GM19463 (cell line): ENCODE measurements at regions not wholly inside any gene's neighbourhood (a gene's known extent, or its start where the extent isn't known, plus 50 kb on each side); places are given as distances from the start of the nearest gene placed in this dataset.
"Not testable (repeated sequence)": the region's sequence is repeated elsewhere in the genome, so short reads cannot be mapped to it uniquely, and the experiment has no call there.

Source experiments
- ATAC-seq: cut with Tn5 transposase; IDR thresholded peaks from one replicate; pipeline ENCODE4 v1.9.1; 2021; ENCODE audit warnings: mild to moderate bottlenecking, moderate library complexity; ENCODE audit not compliant: unreplicated experiment

- no peak for ATAC-seq
Measured at GRCh38 chr3:106115557-106115956, 246.7 kb upstream of the CBLB start.

- ATAC-seq = no peak
Measured at GRCh38 chr3:106116733-106117489, 248.1 kb upstream of the CBLB start.

DNA sequence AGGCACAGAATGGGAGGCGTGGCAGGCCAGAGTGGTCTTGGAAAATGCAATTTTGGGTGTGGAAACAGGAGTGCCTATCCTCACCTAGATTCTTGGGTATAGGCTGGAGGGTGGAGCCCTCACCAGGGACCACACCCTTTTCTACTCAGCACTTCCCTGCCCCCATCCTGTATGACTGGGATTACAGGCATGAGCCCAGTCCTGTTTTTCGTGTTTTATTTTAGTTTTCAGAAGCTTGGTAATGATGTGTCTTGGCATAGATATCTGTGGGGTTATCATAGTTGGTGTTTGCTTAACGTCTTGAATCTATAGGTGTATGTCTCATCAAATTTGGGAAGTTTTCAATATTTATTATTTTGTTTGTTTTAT is 248.7 kb upstream of the CBLB start:
- ATAC-seq = no peak

- ATAC-seq = no peak
Measured at GRCh38 chr3:106119614-106120082, 250.8 kb upstream of the CBLB start.

DNA sequence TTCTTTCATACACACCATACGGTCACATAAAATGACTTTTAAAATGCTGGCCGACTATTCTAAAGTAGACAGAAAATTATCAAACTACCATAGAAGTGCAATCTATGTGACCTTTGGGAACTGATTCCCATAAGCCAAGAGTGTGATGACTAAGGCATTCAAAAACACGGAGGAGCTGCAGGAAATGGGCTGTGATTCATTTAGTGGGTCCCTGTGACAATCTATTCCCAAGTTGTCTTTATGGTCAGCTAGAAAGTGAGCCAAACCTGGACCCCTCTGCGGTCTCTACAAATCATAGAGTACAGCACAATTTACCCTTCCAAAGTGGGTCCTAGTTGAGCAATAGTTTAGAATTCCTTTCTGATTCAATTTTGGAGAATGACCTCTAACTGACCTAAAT is 251.5 kb upstream of the CBLB start:
- no peak for ATAC-seq

DNA sequence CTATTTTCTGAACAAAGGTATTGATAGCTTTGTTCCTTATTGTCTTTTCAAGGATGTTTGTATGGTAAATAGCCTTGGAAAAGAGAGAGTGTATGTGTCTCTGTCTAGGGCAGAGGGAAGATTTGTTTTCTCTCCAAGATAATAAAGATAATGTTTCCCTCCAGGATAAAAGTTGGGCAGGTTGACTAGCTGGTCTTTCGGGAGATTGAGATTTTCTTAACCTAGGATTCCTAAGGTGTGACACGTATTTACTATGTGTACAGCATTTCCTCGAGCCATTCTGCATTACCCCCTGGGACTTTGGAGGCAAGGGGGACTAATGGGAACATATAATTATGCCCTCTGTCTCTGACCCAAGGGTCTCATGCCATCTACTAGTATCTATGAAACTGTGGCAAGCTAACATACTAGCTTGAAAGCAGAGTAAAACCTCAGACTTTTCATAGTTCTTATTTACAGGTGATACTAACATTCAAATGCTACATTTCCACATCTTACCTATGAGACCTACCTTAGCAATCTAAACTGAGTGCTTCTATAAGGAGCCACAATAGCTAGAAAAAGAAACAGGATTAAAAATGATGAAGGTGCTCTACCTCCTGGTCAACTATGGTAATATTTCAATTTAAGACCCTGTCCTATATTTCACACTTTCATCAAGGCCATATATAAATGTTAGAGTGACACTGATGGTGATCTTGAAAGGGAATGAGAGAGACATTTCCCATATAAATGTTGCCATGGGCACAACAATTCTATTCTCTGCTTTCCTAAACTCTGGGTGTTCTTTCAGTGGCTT is 252.9 kb upstream of the CBLB start:
- no peak for ATAC-seq

- ATAC-seq = no peak
Measured at GRCh38 chr3:106124818-106125217, 256.0 kb upstream of the CBLB start.

DNA sequence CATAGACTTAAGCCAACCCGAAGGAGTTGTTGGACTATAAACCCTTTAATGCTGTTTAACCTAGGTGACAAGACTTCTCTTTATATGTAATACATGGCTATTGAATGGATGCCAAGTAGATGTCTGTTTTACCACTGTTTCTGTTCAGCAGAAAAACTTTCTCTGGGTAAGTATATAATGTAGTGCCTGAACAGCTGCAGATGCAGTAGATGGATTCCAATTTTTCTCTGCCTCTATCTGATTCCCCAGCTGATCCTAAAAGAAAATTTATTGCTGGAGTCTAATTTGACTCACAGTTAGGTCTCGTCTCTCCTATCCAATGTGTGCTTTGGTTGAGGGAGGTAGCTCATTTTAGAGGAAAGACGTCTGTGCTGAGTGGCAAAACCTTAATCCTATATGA is 256.5 kb upstream of the CBLB start:
- no peak for ATAC-seq

DNA sequence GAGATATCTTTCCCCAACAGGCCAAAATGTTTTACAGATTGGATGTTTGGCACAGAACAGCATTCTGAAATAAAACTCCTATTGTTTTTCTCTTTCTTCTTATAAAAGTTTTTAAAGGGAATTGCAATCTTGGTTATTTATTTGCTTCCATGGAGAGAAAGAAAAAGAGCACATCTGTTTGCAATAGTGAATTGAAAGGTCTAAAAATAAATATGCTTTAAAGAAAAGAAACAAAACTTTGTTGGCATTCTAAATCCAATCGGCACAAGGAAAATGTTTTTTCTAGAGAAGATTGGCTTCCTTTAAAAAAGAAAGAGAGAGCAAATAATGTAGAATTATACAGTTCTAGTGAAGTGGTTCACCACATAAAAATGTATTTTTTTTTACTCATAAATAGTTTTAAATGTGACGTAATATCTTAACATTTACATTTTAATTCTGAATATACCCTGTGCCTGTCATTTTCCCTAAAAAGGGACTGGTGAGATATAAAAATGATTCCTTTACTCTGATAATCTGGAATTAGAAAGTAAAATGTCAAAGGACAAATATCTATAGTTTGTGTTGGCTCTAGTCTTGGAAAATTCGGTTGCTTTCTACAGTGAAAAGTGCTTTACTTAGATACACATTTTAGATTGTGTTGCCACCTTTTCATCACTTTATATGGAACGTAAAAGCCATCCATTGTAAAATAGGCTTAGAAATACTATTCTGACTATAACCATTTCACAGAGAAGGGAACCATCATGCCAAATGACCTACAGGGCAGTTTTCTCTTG is 257.4 kb upstream of the CBLB start:
- ATAC-seq = no peak

GRCh38 chr3:106126846-106127235 is 258.0 kb upstream of the CBLB start:
- ATAC-seq = no peak

- no peak for ATAC-seq
Measured at GRCh38 chr3:106129939-106130338, 261.1 kb upstream of the CBLB start.

- ATAC-seq = no peak
Measured at GRCh38 chr3:106130384-106131198, 261.8 kb upstream of the CBLB start.

GRCh38 chr3:106135451-106136160 is 266.8 kb upstream of the CBLB start:
- ATAC-seq = no peak

DNA sequence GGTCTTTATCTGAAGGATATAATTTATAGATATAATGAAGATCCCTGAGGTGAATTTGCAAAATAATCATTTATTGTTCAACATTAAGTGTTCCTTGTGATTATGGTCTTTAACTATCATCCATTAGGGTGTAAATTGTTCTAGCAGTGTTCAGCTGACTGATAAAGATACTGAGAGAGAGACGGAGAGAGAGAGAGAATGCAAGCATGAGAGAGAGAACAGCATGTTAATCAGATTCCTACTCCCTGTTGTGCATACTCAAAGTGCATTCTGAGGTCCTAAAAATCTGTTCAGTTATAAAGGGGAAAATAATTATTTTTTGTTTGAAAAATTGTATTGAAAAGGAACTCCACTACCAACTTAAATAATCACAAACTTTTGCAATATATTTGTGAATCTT is 271.0 kb upstream of the CBLB start:
- ATAC-seq = no peak

- no peak for ATAC-seq
Measured at GRCh38 chr3:106140431-106140830, 271.6 kb upstream of the CBLB start.

DNA sequence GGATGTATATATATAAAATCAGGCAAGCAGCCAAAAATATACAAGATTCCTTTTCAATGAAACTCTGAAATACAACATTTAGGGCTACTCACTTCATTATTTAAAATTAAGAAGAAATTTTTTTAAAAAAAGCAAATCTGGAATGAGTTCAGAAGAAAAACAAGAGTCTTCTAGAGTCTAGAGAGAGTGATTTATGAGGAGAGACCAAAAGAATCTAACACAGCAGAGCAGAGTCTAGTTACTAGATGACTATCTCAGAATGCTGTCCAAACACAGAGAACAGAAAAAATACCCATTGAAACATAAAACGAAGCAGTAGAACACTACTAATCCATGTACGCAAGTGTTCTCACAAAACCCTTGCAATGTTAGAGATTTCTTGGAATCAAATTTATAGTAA is 275.2 kb upstream of the CBLB start:
- ATAC-seq = no peak

- ATAC-seq = not testable (repeated sequence)
Measured at GRCh38 chr3:106148440-106149082, 279.7 kb upstream of the CBLB start.

- ATAC-seq = no peak
Measured at GRCh38 chr3:106157411-106157810, 288.6 kb upstream of the CBLB start.

DNA sequence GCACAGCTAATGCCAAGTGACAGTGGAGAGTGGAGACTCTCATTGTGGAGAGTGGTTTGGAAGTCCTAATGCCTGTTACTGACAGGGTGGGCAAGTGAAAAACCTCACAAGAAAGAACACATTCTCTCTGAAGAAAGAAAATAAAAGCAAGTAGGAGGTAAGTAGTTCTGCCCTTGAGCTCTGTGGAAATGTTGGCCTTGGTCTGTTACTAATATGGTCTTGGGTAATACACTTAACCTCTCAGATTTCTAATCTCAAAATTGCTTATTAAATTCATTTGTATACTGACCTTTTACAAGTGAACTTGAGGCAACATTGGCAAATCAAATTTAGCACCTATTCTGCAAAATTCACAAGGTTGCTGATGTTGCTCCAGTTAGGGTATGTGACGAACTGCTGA is 291.6 kb upstream of the CBLB start:
- ATAC-seq = no peak

GRCh38 chr3:106161246-106161645 is 292.4 kb upstream of the CBLB start:
- no peak for ATAC-seq
